ENCODE measurements at regions not wholly inside any gene's neighbourhood (a gene's known extent, or its start where the extent isn't known, plus 50 kb on each side); places are given as distances from the start of the nearest gene placed in this dataset.
"Not testable (repeated sequence)": the region's sequence is repeated elsewhere in the genome, so short reads cannot be mapped to it uniquely, and the experiment has no call there.

GRCh38 chr10:81444242-81444929, 430.6 kb upstream of the NRG3 start:
- DNase-seq (ENCODE audit: low read depth), result no peak

- DNase-seq (ENCODE audit: low read depth), result no peak
These were observed 424.3 kb upstream of the NRG3 start for GRCh38 chr10:81450651-81451050.

GRCh38 chr10:81472927-81473470, 402.0 kb upstream of the NRG3 start:
- no peak for DNase-seq (ENCODE audit: low read depth)

GRCh38 chr10:81473755-81474154, 401.2 kb upstream of the NRG3 start:
- DNase-seq (ENCODE audit: low read depth), result no peak

- no peak for DNase-seq (ENCODE audit: low read depth)
These were observed 395.7 kb upstream of the NRG3 start for GRCh38 chr10:81479316-81479715.

GRCh38 chr10:81496626-81497025, 378.4 kb upstream of the NRG3 start:
- no peak for DNase-seq (ENCODE audit: low read depth)

GRCh38 chr10:81498011-81498551, 376.9 kb upstream of the NRG3 start:
- no peak for DNase-seq (ENCODE audit: low read depth)

GRCh38 chr10:81502677-81503359, 372.2 kb upstream of the NRG3 start:
- no peak for DNase-seq (ENCODE audit: low read depth)

- not testable (repeated sequence) for DNase-seq (ENCODE audit: low read depth)
These were observed 369.2 kb upstream of the NRG3 start for GRCh38 chr10:81505777-81506176.

GRCh38 chr10:81514811-81515210, 360.2 kb upstream of the NRG3 start:
- DNase-seq (ENCODE audit: low read depth), result no peak

- no peak for DNase-seq (ENCODE audit: low read depth)
These were observed 354.3 kb upstream of the NRG3 start for GRCh38 chr10:81520688-81521087.

GRCh38 chr10:81524467-81524866, 350.5 kb upstream of the NRG3 start:
- no peak for DNase-seq (ENCODE audit: low read depth)

GRCh38 chr10:81532403-81532802, 342.6 kb upstream of the NRG3 start:
- DNase-seq (ENCODE audit: low read depth), result no peak

- DNase-seq (ENCODE audit: low read depth), result no peak
These were observed 340.0 kb upstream of the NRG3 start for GRCh38 chr10:81534991-81535390.

GRCh38 chr10:81541517-81541916, 333.5 kb upstream of the NRG3 start:
- no peak for DNase-seq (ENCODE audit: low read depth)

GRCh38 chr10:81546243-81546642, 328.8 kb upstream of the NRG3 start:
- no peak for DNase-seq (ENCODE audit: low read depth)

- no peak for DNase-seq (ENCODE audit: low read depth)
These were observed 326.8 kb upstream of the NRG3 start for GRCh38 chr10:81548160-81548559.

- no peak for DNase-seq (ENCODE audit: low read depth)
These were observed 310.9 kb upstream of the NRG3 start for GRCh38 chr10:81564143-81564542.

GRCh38 chr10:81569488-81569887, 305.5 kb upstream of the NRG3 start:
- no peak for DNase-seq (ENCODE audit: low read depth)

GRCh38 chr10:81570349-81570748, 304.6 kb upstream of the NRG3 start:
- DNase-seq (ENCODE audit: low read depth), result no peak

GRCh38 chr10:81570878-81571794, 303.9 kb upstream of the NRG3 start:
- DNase-seq (ENCODE audit: low read depth), result no peak

- DNase-seq (ENCODE audit: low read depth), result no peak
These were observed 300.0 kb upstream of the NRG3 start for GRCh38 chr10:81575036-81575435.
